GM20431 (cell line): ENCODE measurements at regions not wholly inside any gene's neighbourhood (a gene's known extent, or its start where the extent isn't known, plus 50 kb on each side); places are given as distances from the start of the nearest gene placed in this dataset.
"Not testable (repeated sequence)": the region's sequence is repeated elsewhere in the genome, so short reads cannot be mapped to it uniquely, and the experiment has no call there.

Experiments used
- in situ Hi-C: fragments of 300-500 bp; cut with MseI, MboI; formaldehyde crosslinking; loops from one replicate; pipeline ENCODE4 v1.15.0; 2020; ENCODE audit warnings: low sequenced_read_pairs; ENCODE audit not compliant: unreplicated experiment

- in situ Hi-C loops: no loop called here
These were observed 301.8 kb upstream of the HNRNPA3 start for GRCh38 chr2:176910828-176911227.

- in situ Hi-C loops: no loop called here
These were observed 298.6 kb upstream of the HNRNPA3 start for GRCh38 chr2:176913955-176914354.

- in situ Hi-C loops: no loop called here
These were observed 298.2 kb upstream of the HNRNPA3 start for GRCh38 chr2:176914371-176914770.

GRCh38 chr2:176922545-176922944 lies 290.0 kb upstream of the HNRNPA3 start:
- in situ Hi-C loops: not testable (repeated sequence)

- in situ Hi-C loops: no loop called here
These were observed 289.4 kb upstream of the HNRNPA3 start for GRCh38 chr2:176923205-176923604.

GRCh38 chr2:176924909-176925534 lies 287.6 kb upstream of the HNRNPA3 start:
- in situ Hi-C loops: no loop called here

GRCh38 chr2:176926453-176926852 lies 286.1 kb upstream of the HNRNPA3 start:
- in situ Hi-C loops: no loop called here

GRCh38 chr2:176929387-176929786 lies 283.2 kb upstream of the HNRNPA3 start:
- in situ Hi-C loops: not testable (repeated sequence)

- in situ Hi-C loops: no loop called here
These were observed 280.7 kb upstream of the HNRNPA3 start for GRCh38 chr2:176931588-176932563.

GRCh38 chr2:176934131-176934530 lies 278.5 kb upstream of the HNRNPA3 start:
- in situ Hi-C loops: no loop called here

GRCh38 chr2:176934869-176935415 lies 277.7 kb upstream of the HNRNPA3 start:
- in situ Hi-C loops: no loop called here

GRCh38 chr2:176935543-176936102 lies 277.0 kb upstream of the HNRNPA3 start:
- in situ Hi-C loops: no loop called here

GRCh38 chr2:176936410-176936809 lies 276.2 kb upstream of the HNRNPA3 start:
- in situ Hi-C loops: no loop called here

GRCh38 chr2:176944998-176945397 lies 267.6 kb upstream of the HNRNPA3 start:
- in situ Hi-C loops: no loop called here

GRCh38 chr2:176947754-176948153 lies 264.8 kb upstream of the HNRNPA3 start:
- in situ Hi-C loops: no loop called here

- in situ Hi-C loops: not testable (repeated sequence)
These were observed 261.4 kb upstream of the HNRNPA3 start for GRCh38 chr2:176951218-176951617.

GRCh38 chr2:176956791-176957190 lies 255.8 kb upstream of the HNRNPA3 start:
- in situ Hi-C loops: no loop called here

GRCh38 chr2:176959614-176960013 lies 253.0 kb upstream of the HNRNPA3 start:
- in situ Hi-C loops: no loop called here

GRCh38 chr2:176960061-176960460 lies 252.5 kb upstream of the HNRNPA3 start:
- in situ Hi-C loops: no loop called here

GRCh38 chr2:176960736-176961520 lies 251.7 kb upstream of the HNRNPA3 start:
- in situ Hi-C loops: no loop called here
